Lower leg skin (tissue), 4 donors: ENCODE measurements at regions not wholly inside any gene's neighbourhood (a gene's known extent, or its start where the extent isn't known, plus 50 kb on each side); places are given as distances from the start of the nearest gene placed in this dataset.

Experiments
- DNase-seq, 2 donors: peaks; one replicate each; pipeline ENCODE4 v3.0.0-alpha.2; 2019; ENCODE audit warnings: low spot score in 2 of 2
- H3K4me3 ChIP-seq: fragments of 200-600 bp; sonication (generic); 2 replicates; pipeline ENCODE4 v1.5.1; 2017; ENCODE audit warnings: mild to moderate bottlenecking, low read depth; ENCODE audit not compliant: poor library complexity, severe bottlenecking
- CTCF ChIP-seq, 3 donors: fragments of 450-650 bp; IDR thresholded peaks; one replicate each; pipeline ENCODE4 v1.5.1; 2016; ENCODE audit warnings: antibody characterized with exemption in 3 of 3, mild to moderate bottlenecking in 3 of 3, moderate library complexity in 2 of 3
- POLR2A ChIP-seq, 2 donors: fragments of 450-650 bp; IDR thresholded peaks; one replicate each; pipeline ENCODE4 v1.6.1; 2016 to 2017; ENCODE audit warnings: antibody characterized with exemption in 2 of 2, mild to moderate bottlenecking in 1 of 2, moderate library complexity in 1 of 2
- WGBS, 2 donors: methylation state at CpG; one replicate each; pipeline ENCODE4 v1.1.5; 2018; 5-methylcytosine and 5-hydroxymethylcytosine counted together
- intact Hi-C: fragments of 100-400 bp; cut with DNase I; formaldehyde crosslinking; loops from one replicate; pipeline ENCODE4 v1.15.0; 2023; ENCODE audit warnings: low total_unique reads

GRCh38 chr2:37425408-37425807, 81.0 kb downstream of the QPCT start:
- intact Hi-C loops, result no loop called here
- DNase-seq, result no peak
- no peak overlapping the region for H3K4me3 ChIP-seq

GRCh38 chr2:37427241-37427640, 82.8 kb downstream of the QPCT start:
- no peak overlapping the region for H3K4me3 ChIP-seq
- TF ChIP-seq CTCF (IDR thresholded peaks at IDR 0.05) (no peak), POLR2A (IDR thresholded peaks at IDR 0.05) (no peak)
- intact Hi-C loops, result no loop called here
- DNase-seq, result no peak

More at GRCh38 chr2:37425408-37425807, 81.0 kb downstream of the QPCT start:
- WGBS, 2 donors, result 78 to 79% methylated on average over 3 of the region's 3 CpGs
- no peak for TF ChIP-seq CTCF (IDR thresholded peaks at IDR 0.05)

- H3K4me3 ChIP-seq, result no peak overlapping the region
- 94 to 95% methylated on average over 2 of the region's 2 CpGs for whole genome bisulfite sequencing, 2 donors
- intact Hi-C loops, result no loop called here
- TF ChIP-seq POLR2A (IDR thresholded peaks at IDR 0.05) (no peak), CTCF (IDR thresholded peaks at IDR 0.05) (no peak)
- no peak for DNase-seq
Observed at GRCh38 chr2:37436323-37436722, 91.9 kb downstream of the QPCT start.

- TF ChIP-seq POLR2A (IDR thresholded peaks at IDR 0.05) (no peak), CTCF (IDR thresholded peaks at IDR 0.05) (no peak)
- no peak for DNase-seq
- intact Hi-C loops, result no loop called here
- no peak overlapping the region for H3K4me3 ChIP-seq
Observed at GRCh38 chr2:37439131-37439642, 94.8 kb downstream of the QPCT start.

- DNase-seq, result no peak
- intact Hi-C loops, result no loop called here
- WGBS, 2 donors, result 88 to 97% methylated on average over 1 of the region's 1 CpG
- no peak overlapping the region for H3K4me3 ChIP-seq
- TF ChIP-seq POLR2A (IDR thresholded peaks at IDR 0.05), result no peak
- no peak for TF ChIP-seq CTCF (IDR thresholded peaks at IDR 0.05)
Observed at GRCh38 chr2:37441055-37441454, 96.6 kb downstream of the QPCT start.

- H3K4me3 ChIP-seq, result no peak overlapping the region
- WGBS, 2 donors, result 96% methylated on average over 3 of the region's 3 CpGs
- intact Hi-C loops, result no loop called here
- no peak for DNase-seq
- TF ChIP-seq CTCF (IDR thresholded peaks at IDR 0.05), result no peak
- no peak for TF ChIP-seq POLR2A (IDR thresholded peaks at IDR 0.05)
Observed at GRCh38 chr2:37443082-37443481, 98.7 kb downstream of the QPCT start.
